ENCODE measurements at regions not wholly inside any gene's neighbourhood (a gene's known extent, or its start where the extent isn't known, plus 50 kb on each side); places are given as distances from the start of the nearest gene placed in this dataset.
"Not testable (repeated sequence)": the region's sequence is repeated elsewhere in the genome, so short reads cannot be mapped to it uniquely, and the experiment has no call there.

DNA sequence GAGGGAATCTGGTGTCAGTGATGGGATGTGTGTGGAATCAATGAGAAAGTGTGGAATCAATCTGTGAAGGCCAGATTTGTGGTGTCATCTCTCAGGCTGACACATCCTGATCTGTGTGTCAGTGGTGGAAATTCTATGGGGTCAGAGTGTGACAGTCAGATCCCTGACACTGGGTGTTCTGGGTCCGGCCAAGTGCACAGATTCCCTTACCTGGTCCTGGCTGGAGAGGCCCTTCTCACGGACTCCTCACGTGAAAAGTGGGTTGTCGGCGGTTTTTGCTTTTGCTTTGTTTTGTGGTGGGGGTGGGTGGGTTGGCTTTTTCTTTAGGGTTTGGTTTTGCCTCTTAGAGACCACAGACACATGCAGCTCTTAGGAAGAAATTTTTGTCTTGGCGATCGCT is 618.0 kb downstream of the KCNJ18 start:
- DNase-seq (ENCODE audit: low spot score), result not testable (repeated sequence)

DNA sequence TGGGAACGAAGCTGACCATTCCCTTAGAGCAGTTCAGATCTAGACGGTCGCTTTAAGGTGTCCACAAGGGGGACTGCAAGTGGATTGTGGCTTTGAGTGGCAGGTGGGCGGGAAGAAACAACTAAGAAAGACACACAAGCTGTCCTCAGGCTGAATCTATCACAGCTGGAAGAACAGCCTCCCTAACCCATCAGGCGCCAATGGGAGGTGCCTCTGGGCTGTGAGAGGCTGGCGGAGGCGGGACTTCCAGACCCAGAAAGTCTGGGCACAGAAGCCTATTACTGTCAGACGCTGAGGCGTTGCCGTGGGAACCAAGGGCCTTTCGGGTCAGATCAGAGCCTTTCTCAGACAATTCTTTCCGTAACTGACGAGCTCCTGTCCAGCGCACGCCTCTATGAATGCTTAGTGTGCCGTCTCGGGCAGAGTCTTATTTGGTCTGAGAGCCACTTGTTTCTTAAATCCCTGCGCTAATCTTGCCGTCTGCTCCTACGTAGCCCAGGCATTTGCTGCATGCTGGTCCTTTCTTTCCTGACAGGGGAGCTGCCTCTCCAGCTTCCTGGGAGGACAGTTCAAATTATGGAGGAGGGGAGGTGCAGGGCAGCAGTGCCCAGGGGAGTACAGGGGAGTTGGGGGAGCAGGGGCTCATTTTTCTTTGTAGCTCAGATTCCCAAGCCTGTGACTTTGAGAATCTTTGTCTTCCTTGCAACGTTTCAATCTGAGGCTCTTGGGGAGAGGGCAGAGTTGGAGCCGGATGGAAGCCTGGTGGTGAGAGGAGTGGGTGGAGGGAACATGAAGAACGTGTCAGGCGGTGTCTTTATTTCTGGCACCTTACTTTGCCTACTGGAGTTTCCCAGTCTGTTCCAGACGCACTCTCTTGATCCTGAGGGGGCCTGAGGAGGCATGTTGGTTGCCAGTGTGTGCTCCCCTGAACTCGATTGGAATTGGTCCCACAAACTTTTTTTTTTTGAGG is 618.7 kb downstream of the KCNJ18 start:
- no peak for DNase-seq (ENCODE audit: low spot score)

DNA sequence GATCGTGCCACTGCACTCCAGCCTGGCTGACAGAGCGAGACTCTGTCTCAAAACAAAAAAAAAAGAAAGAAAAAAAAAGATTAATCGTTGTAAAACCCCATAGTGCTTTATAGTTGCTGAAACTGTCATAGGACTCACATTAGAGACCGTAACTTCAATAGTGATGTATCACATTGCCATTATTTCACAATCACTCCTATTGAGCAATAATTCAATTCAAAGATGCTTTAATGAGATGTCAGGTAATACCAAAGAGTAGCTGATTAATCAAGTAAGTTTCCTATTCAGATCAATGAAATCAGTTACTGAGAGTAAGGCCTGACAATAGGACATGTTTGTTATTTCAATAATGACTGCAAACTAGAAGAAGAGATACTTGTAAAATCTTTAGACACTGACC is 628.7 kb downstream of the KCNJ18 start:
- not testable (repeated sequence) for DNase-seq (ENCODE audit: low spot score)

DNA sequence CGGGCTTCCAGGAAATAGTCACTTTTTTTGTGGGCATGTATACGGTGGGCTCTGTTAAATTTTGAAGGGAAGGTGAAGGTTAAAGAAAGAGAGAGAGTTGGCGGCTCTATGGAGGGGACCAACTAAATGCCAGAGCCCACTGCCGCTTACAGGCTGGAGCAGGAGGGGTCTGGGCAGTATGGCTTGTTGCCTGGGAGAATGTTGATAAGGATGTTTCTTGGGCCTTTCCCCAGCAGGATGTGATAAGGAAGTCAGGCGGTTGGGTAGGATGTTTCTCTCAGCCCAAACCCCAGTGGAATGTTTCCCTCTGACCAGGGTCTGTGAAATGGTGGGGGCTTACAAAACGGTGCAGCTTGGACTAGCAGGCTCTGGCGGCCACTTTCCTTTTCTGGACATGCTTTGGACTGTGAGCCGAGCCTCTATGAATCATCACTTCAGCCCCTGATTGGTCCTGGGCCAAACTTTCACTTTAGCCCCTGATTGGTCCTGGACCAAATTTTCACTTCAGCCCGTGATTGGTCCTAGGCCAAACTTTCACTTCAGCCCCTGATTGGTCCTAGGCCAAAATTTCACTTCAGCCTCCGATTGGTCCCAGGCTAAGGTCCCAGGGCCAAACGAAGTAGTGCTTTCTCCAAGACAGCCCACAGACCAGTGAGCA is 630.7 kb downstream of the KCNJ18 start:
- not testable (repeated sequence) for DNase-seq (ENCODE audit: low spot score)

DNA sequence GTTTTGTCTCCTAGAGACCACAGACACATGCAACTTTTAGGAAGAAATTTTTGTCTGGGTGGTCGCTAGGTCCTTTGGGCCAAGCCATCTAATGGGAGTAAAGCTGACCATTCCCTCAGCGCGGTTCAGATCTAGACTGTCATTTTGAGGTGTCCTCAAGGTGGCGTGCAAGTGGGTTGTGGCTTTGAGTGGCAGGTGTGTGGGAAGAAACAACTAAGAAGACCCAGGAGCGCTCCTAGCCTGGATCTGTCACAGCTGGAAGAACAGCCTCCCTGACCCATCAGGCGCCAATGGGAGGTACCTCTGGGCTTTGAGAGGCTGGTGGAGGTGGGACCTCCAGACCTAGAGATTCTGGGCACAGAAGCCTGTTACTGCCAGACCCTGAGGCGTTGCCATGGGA is 645.1 kb downstream of the KCNJ18 start:
- DNase-seq (ENCODE audit: low spot score), result no peak

DNA sequence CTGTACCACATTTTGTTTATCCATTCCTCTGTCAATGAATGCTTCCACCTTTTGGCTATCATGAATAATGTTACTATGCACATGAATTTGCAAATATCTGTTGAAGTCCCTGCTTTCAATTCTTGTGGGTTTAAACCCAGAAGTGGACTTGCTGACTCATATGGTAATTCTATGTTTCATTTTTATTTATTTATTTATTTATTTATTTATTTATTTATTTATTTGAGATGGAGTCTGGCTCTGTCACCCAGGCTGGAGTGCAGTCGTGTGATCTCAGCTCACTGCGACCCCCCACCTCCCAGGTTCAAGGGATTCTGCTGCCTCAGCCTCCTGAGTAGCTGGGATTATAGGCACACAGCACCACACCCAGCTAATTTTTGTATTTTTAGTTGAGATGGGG is 664.3 kb downstream of the KCNJ18 start:
- not testable (repeated sequence) for DNase-seq (ENCODE audit: low spot score)

DNA sequence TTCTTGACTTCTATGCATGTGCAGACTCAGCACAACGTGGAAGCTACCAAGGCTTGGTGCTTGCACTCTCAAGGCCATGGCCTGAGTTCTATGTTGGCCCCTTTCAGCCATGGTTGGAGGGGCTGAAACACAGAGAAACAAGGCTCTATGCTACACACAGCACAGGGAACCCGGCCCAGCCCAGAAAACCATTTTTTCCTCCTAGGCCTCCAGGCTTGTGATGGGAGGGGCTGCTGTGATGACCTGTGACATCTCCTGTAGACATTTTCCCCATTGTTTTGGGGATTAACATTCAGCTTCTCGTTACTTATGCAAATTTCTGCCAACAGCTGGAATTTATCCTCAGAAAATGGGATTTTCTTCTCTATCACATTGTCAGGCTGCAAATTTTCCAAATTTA is 678.7 kb downstream of the KCNJ18 start:
- not testable (repeated sequence) for DNase-seq (ENCODE audit: low spot score)

DNA sequence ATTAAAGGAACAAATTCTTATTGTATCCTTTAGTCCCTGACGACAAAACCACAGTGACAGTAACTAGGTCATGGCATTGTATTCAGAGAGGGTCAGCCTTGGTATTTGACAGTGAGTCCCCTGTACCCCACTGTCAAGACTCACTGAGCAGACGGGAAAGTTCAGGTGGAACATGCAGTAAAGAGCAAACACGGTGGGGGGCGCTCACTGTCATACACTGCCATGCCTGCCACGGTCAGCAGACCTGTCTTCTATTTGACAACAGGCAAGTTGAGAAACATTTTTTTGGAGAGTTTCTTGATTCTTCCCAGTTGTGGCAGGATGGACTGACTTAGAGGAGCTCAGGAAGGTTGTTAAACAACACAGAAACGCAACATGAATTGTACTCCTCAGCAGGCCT is 681.6 kb downstream of the KCNJ18 start:
- DNase-seq (ENCODE audit: low spot score), result no peak

DNA sequence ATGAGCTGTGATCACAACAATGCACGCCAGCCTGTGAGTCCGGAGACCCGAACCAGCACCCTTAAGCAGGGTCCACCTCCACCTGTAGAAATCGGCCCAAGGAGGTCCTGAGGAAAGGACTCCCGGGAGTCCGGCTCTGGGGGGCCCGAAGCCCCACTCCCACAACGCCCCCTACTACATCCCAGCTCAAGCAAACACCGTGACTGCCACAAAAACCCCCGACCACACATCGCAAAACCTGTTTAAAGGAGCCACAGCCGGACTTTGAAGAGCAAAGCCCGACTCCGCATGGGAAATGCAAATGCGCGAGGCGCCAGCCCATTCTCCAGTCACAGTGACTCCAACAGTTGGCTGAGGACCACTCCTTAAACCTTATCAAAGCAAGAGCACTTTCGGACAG is 682.4 kb downstream of the KCNJ18 start:
- no peak for DNase-seq (ENCODE audit: low spot score)

DNA sequence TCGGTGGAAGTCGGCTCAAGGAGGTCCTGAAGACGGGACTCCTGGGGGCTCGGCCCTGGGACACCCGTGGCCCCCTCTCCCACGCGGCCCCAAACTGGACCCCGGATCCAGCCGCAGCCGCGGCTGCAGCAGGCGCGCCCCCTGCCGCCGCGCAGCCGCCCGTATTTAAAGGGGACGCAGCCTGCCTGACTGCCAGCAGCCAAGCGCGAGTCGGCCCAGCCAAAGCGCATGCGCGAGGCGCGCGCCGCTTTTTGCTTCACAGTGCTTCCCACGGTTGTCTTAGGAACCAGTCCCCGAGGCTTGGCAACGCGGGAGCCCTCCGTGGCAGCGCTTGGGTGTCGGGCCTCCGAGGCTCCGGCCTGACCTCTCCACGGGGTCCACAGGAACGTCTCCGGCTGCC is 684.4 kb downstream of the KCNJ18 start:
- DNase-seq (ENCODE audit: low spot score), result not testable (repeated sequence)

DNA sequence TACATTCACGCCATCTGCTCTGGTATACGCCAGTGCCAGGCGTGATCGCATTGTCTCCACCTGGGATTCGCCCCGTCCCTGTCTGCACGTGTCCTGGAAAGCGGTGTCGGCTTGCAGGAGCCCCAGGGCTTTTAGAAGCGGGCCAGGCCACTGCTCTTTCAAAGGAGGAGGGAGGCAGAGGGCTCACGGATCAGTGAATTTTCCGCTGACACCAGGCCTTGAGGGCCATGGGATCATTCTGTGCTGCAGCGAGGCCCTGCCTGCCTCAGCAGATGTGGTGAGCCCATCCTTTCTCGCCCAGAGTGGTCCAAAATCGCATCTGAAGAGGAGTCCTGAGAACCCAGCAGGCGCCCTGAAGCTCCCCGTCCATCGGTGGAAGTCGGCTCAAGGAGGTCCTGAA is 686.4 kb downstream of the KCNJ18 start:
- not testable (repeated sequence) for DNase-seq (ENCODE audit: low spot score)

DNA sequence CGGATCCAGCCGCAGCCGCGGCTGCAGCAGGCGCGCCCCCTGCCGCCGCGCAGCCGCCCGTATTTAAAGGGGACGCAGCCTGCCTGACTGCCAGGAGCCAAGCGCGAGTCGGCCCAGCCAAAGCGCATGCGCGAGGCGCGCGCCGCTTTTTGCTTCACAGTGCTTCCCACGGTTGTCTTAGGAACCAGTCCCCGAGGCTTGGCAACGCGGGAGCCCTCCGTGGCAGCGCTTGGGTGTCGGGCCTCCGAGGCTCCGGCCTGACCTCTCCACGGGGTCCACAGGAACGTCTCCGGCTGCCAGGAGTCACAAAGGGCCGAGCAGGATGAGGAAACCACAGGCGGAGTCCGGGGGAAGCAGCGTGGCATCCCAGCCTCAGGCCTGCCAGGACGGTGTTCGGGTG is 689.3 kb downstream of the KCNJ18 start:
- DNase-seq (ENCODE audit: low spot score), result not testable (repeated sequence)

DNA sequence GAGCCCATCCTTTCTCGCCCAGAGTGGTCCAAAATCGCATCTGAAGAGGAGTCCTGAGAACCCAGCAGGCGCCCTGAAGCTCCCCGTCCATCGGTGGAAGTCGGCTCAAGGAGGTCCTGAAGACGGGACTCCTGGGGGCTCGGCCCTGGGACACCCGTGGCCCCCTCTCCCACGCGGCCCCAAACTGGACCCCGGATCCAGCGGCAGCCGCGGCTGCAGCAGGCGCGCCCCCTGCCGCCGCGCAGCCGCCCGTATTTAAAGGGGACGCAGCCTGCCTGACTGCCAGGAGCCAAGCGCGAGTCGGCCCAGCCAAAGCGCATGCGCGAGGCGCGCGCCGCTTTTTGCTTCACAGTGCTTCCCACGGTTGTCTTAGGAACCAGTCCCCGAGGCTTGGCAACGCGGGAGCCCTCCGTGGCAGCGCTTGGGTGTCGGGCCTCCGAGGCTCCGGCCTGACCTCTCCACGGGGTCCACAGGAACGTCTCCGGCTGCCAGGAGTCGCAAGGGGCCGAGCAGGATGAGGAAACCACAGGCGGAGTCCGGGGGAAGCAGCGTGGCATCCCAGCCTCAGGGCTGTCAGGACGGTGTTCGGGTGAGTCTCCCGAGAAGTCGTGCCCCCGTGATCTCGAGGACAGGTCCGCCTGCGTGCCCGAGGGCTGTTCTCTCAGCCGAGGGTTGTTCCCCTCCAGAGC is 691.6 kb downstream of the KCNJ18 start:
- not testable (repeated sequence) for DNase-seq (ENCODE audit: low spot score)

DNA sequence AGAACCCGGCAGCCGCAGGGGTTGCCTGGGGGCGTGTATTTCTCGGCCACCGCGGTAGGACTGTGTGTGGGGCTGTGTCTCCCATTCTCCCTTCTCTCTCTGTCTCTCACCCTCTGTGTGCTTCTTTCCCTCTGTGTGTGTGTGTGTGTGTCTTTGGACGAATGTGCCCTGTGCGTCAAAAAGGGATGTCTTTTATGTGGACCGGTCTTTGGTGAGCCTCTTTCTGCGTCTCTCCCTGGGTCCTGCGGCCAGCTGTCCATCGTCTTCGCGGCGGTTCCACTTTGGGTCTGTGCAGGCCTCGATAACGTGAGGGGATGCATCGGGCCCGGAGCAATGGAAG is 692.1 kb downstream of the KCNJ18 start:
- DNase-seq (ENCODE audit: low spot score), result not testable (repeated sequence)

DNA sequence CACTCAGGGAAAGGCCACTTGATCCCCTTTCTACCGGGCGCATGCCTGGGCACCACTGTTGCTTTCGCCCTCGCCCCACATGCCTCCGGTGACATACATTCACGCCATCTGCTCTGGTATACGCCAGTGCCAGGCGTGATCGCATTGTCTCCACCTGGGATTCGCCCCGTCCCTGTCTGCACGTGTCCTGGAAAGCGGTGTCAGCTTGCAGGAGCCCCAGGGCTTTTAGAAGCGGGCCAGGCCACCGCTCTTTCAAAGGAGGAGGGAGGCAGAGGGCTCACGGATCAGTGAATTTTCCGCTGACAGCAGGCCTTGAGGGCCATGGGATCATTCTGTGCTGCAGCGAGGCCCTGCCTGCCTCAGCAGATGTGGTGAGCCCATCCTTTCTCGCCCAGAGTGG is 706.1 kb downstream of the KCNJ18 start:
- DNase-seq (ENCODE audit: low spot score), result not testable (repeated sequence)

DNA sequence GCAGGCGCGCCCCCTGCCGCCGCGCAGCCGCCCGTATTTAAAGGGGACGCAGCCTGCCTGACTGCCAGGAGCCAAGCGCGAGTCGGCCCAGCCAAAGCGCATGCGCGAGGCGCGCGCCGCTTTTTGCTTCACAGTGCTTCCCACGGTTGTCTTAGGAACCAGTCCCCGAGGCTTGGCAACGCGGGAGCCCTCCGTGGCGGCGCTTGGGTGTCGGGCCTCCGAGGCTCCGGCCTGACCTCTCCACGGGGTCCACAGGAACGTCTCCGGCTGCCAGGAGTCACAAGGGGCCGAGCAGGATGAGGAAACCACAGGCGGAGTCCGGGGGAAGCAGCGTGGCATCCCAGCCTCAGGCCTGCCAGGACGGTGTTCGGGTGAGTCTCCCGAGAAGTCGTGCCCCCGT is 706.7 kb downstream of the KCNJ18 start:
- DNase-seq (ENCODE audit: low spot score), result not testable (repeated sequence)

DNA sequence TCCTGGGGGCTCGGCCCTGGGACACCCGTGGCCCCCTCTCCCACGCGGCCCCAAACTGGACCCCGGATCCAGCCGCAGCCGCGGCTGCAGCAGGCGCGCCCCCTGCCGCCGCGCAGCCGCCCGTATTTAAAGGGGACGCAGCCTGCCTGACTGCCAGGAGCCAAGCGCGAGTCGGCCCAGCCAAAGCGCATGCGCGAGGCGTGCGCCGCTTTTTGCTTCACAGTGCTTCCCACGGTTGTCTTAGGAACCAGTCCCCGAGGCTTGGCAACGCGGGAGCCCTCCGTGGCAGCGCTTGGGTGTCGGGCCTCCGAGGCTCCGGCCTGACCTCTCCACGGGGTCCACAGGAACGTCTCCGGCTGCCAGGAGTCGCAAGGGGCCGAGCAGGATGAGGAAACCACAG is 712.8 kb downstream of the KCNJ18 start:
- DNase-seq (ENCODE audit: low spot score), result not testable (repeated sequence)

DNA sequence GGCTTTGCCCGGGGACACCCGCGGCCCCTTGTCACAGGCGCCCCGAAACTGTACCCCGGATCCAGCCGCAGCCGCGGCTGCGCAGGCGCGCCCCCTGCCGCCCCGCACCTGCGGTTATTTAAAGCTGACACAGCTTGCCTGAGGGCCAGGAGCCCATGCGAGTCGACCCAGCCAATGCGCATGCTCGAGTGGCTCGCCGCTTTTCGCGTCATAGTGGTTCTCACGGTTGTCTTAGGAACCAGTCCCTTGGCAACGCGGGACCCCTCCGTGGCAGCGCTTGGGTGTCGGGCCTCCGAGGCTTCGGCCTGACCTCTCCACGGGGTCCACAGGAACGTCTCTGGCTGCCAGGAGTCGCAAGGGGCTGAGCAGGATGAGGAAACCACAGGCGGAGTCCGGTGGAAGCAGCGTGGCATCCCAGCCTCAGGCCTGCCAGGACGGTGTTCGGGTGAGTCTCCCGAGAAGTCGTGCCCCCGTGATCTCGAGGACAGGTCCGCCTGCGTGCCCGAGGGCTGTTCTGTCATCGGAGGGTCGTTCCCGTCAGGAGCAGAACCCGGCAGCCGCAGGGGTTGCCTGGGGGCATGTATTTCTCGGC is 716.9 kb downstream of the KCNJ18 start:
- no peak for DNase-seq (ENCODE audit: low spot score)

DNA sequence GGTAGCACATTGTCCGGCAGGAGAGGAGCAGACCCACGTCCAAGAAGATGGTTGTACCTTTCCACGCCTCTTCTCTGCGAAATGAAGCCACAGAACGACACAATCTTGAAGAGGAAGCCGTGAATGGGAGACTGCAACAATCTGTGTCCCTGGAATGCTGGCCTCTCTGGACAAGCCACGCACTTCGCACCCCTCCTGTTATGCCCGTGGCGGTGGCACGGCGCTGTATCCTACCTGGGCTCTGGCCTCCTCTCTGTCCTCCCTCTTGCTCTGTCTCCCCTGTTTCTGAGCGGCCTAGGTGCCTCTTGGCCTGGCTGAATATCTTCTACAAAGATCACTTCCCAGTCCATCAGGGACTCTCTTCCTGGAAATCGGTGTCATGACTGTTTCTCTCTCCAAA is 717.8 kb downstream of the KCNJ18 start:
- no peak for DNase-seq (ENCODE audit: low spot score)

DNA sequence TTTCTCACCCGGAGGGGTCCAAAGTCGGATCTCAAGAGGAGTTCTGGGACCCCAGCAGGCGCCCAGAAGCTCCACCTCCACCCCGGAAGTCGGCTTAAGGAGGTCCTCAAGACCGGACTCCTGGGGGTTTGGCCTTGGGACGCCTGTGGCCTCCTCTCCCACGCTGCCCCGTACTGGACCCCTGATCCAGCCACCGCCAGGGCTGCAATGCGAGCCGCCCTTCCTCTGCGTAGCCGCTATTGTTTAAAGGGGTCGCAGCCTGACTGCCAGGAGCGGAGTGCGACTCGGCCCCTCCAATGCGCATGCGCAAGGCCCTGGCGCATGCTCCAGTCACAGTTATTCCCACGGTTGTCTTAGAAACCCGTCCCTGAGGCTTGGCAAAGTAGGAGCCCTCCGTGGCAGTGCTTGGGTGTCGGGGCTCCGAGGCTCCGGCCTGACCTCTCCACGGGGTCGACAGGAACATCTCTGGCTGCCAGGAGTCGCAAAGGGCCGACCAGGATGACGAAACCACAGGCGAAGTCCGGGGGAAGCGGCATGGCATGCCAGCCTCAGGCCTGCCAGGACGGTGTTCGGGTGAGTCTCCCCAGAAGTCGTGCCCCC is 719.0 kb downstream of the KCNJ18 start:
- no peak for DNase-seq (ENCODE audit: low spot score)

DNA sequence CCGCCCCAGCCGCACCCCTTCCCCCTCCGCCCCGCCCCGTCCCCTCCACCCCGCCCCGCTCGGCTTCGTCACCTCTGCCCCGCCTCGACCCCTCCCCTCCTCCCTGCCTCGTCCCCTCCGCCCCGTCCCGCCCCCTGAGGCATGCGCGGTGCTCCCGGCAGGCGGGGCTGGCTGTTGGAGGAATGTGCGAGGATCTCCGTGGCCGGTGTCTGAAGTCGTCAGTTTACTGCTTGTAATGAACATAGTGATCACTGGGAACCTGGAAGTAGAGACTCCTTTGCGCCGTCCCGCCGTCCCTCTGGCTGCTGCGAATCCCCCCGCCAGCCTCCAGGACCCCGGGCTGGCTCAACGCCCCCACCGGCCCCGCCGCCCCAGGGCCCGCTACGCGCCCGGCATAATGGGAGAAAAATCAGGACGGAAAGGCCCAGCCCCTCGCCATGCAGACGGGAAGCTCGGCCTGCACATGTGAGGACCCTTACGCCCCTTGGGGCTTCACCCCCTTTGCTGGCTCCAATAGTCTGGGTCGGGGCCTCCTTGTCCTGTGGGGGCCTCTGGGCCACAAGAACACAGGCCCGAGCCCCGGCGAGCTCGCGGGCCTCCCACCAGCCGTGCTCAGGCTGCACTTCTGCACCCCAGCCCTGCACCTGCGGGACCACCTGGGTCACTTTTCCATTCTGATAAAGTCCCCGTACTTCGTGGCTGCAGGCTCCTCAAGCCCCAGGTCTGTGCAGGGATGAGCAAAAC is 743.1 kb downstream of the KCNJ18 start:
- no peak for DNase-seq (ENCODE audit: low spot score)
